ENCODE measurements at regions not wholly inside any gene's neighbourhood (a gene's known extent, or its start where the extent isn't known, plus 50 kb on each side); places are given as distances from the start of the nearest gene placed in this dataset.

DNA sequence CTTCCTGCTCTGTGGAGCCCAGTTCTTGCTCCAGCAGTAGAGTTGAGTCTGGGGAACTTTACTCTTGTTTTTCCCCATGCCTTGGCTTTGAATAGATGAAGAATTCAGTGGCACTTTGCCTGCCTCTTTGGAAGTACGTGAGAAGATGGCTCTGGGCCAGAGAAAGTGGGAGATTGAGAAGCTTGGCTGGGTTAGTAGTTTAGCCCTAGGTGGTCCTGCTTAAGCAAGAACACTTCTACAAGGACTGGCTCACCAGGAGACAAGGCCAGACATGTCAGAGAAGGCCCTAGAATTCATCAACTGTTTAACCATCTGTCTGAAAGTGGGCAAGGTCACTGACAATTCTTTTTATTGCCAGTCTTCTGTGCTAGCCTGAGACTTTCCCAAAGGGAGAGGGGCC lies 410.3 kb downstream of the TYW1 start:
- TF ChIP-seq, protein P1, sequence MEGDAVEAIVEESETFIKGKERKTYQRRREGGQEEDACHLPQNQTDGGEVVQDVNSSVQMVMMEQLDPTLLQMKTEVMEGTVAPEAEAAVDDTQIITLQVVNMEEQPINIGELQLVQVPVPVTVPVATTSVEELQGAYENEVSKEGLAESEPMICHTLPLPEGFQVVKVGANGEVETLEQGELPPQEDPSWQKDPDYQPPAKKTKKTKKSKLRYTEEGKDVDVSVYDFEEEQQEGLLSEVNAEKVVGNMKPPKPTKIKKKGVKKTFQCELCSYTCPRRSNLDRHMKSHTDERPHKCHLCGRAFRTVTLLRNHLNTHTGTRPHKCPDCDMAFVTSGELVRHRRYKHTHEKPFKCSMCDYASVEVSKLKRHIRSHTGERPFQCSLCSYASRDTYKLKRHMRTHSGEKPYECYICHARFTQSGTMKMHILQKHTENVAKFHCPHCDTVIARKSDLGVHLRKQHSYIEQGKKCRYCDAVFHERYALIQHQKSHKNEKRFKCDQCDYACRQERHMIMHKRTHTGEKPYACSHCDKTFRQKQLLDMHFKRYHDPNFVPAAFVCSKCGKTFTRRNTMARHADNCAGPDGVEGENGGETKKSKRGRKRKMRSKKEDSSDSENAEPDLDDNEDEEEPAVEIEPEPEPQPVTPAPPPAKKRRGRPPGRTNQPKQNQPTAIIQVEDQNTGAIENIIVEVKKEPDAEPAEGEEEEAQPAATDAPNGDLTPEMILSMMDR (conservative IDR thresholded peaks at IDR 0.05) = no peak
- H3K27ac Mint-ChIP-seq = no peak overlapping the region
- peaks cover 5% of the 10 kb centered on the region for H3K9me3 Mint-ChIP-seq
- peaks cover 10% of the 10 kb centered on the region for H3K36me3 Mint-ChIP-seq
- DNase-seq (ENCODE audit: extremely low spot score, unreplicated experiment) = no peak
- peak overlapping the region; percentile 44 for H3K4me3 Mint-ChIP-seq
- peaks cover 8% of the 10 kb centered on the region for H3K27me3 Mint-ChIP-seq
- peaks cover 20% of the 10 kb centered on the region for H3K4me1 Mint-ChIP-seq (ENCODE audit: unreplicated experiment)

DNA sequence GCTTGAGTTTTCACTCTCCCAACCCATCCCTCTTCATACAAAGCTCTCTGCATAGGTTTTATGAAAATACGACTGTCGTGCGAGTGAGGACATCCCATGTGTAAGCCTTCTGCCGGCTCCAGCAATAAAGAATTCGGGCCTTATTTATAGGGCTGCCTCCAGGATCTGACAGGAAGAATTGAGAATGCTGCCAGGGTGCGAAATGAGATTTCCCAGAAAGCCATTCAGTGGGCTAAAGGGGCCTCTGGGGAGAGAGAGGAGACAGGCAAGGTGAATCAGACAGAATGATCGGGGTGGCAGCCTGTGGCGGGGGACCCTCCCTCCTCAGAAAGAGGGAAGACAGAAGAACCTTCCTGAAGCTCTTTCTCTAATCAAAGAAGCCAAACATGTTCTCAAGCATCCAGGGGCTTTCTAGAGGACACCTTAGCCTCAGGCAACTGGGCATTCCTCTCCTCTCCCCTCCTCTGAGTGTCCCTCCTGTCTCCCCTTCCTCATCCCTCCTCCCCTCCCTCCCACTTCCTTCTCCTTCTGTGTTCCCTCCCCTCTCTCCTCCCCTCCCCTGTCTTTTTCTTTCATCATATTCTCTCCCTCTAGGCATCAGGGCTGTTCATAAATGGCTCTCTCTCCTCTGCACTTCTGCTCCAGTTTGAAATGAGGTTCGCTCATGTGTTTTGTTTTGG lies 410.9 kb downstream of the TYW1 start:
- TF ChIP-seq, protein P1 (conservative IDR thresholded peaks at IDR 0.05) = no peak
- no peak for DNase-seq (ENCODE audit: extremely low spot score, unreplicated experiment)
- peaks cover 8% of the 10 kb centered on the region for H3K27me3 Mint-ChIP-seq
- peak overlapping the region; percentile 53 for H3K27ac Mint-ChIP-seq
- peaks cover 10% of the 10 kb centered on the region for H3K36me3 Mint-ChIP-seq
- peak overlapping the region; percentile 44 for H3K4me3 Mint-ChIP-seq
- H3K4me1 Mint-ChIP-seq (ENCODE audit: unreplicated experiment) = peaks cover 20% of the 10 kb centered on the region
- H3K9me3 Mint-ChIP-seq = peaks cover 5% of the 10 kb centered on the region

DNA sequence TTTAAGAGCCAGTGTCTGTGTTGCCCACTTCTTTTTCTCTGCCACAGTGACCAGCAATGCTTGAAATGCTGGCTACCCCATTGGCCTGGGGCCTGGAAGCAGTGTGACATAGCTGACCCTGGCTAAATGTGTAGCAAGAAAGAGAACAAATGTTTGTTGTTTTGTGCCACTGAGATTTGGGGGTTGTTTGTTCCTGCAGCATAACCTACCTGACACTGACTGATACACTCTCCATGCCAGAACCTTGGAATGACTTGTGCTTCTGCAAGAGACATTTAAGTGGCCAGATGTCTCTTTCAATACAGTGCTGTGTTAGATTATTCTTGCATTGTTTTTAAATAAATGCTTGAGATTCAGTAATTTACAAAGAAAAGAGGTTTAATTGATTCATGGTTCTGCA lies 411.5 kb downstream of the TYW1 start:
- no peak for DNase-seq (ENCODE audit: extremely low spot score, unreplicated experiment)
- Mint-ChIP-seq H3K9me3 (peaks cover 5% of the 10 kb centered on the region), H3K36me3 (peaks cover 10% of the 10 kb centered on the region), H3K27me3 (peaks cover 8% of the 10 kb centered on the region), H3K4me3 (no peak overlapping the region), H3K4me1 (ENCODE audit: unreplicated experiment) (peaks cover 20% of the 10 kb centered on the region), H3K27ac (no peak overlapping the region)
- TF ChIP-seq, protein P1 (conservative IDR thresholded peaks at IDR 0.05) = no peak

DNA sequence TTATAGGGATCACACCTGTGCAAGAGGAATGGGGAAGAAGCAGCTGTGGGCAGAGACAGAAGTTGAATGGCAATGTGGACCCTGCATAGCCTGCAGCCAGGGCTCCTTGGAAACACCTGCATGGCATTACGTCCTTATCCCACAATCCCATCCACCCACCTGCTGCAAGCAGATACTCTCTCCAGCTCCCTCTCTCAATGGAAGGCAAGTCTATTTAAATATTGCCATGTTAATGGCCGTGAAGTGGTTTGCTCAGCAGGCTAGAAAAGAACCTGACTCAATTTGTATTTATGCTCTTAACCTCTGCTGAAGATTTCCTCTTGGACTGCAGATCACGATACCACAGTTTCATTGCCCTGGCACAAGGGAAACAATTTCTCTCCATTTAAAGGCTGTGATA lies 417.0 kb downstream of the TYW1 start:
- peaks cover 5% of the 10 kb centered on the region for H3K9me3 Mint-ChIP-seq

DNA sequence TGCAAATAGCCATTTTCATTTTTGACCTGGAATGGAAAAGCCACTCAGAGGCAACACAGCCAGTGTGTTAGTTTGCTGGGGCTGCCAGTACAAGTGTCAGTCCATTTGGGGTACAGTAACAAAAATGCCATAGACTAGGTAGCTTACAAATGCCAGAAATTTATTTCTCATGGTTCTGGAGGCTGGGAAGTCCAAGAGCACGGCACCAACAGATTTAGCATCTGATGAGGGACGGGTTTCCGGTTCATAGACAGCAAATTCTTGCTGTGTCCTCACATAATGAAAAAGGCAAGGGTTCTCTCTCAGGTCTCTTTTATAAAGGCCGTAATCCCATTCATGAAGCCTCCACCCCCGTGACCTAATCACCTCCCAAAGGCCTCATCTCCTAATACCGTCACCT lies 418.2 kb downstream of the TYW1 start:
- H3K36me3 Mint-ChIP-seq = peaks cover 10% of the 10 kb centered on the region
- TF ChIP-seq, protein P1 (conservative IDR thresholded peaks at IDR 0.05) = no peak
- no peak overlapping the region for H3K4me3 Mint-ChIP-seq
- no peak overlapping the region for H3K27ac Mint-ChIP-seq
- DNase-seq (ENCODE audit: extremely low spot score, unreplicated experiment) = no peak
- H3K9me3 Mint-ChIP-seq = peaks cover 5% of the 10 kb centered on the region
- no peaks in the 10 kb centered on the region for H3K4me1 Mint-ChIP-seq (ENCODE audit: unreplicated experiment)
- no peaks in the 10 kb centered on the region for H3K27me3 Mint-ChIP-seq

More for the DNA sequence above, 417.0 kb downstream of the TYW1 start:
- TF ChIP-seq, protein P1 (conservative IDR thresholded peaks at IDR 0.05) = no peak
- Mint-ChIP-seq H3K4me1 (ENCODE audit: unreplicated experiment) (peaks cover 4% of the 10 kb centered on the region), H3K27ac (no peak overlapping the region), H3K4me3 (no peak overlapping the region), H3K36me3 (peaks cover 10% of the 10 kb centered on the region), H3K27me3 (no peaks in the 10 kb centered on the region)
- no peak for DNase-seq (ENCODE audit: extremely low spot score, unreplicated experiment)

All from type B pancreatic cell (in vitro differentiated cells).